ENCODE measurements at regions not wholly inside any gene's neighbourhood (a gene's known extent, or its start where the extent isn't known, plus 50 kb on each side); places are given as distances from the start of the nearest gene placed in this dataset.

GRCh38 chr1:166703726-166704462 lies 135.4 kb upstream of the POGK start:
- no peak overlapping the region for H3K27ac Mint-ChIP-seq
- H3K36me3 Mint-ChIP-seq (ENCODE audit: insufficient read depth in 1 of 3, low read depth in 3 of 3), result no peaks in the 10 kb centered on the region; a peak in 1 of 7 replicates
- DNase-seq, result no peak
- H3K4ac ChIP-seq (ENCODE audit: low read depth, low read length), result no peak overlapping the region
- H3K9me3 ChIP-seq (ENCODE audit: control insufficient read depth, low read depth, low read length), result no peaks in the 10 kb centered on the region
- WGBS (ENCODE audit: extremely low coverage, insufficient read length, low lambda C conversion rate), result no CpG with 5 or more reads among the region's 4 CpGs
- no peaks in the 10 kb centered on the region for H3K4me1 ChIP-seq (ENCODE audit: insufficient read depth, low read length)
- no peak for TF ChIP-seq CTCF (conservative IDR thresholded peaks at IDR 0.05)
- H3K4me3 Mint-ChIP-seq, result no peak overlapping the region
- H2BK20ac ChIP-seq (ENCODE audit: low read depth, low read length, poor library complexity, severe bottlenecking), result no peak overlapping the region
- H3K27me3 Mint-ChIP-seq (ENCODE audit: low read depth), result no peaks in the 10 kb centered on the region
- H2BK12ac ChIP-seq (ENCODE audit: insufficient read length, low read depth, low read length), result no peak overlapping the region
- H4K5ac ChIP-seq (ENCODE audit: insufficient read length, low read depth, low read length), result no peak overlapping the region
- H3K27me3 ChIP-seq (ENCODE audit: insufficient read depth, low read length), result no peaks in the 10 kb centered on the region
- H2BK5ac ChIP-seq (ENCODE audit: insufficient read length, low read length), result no peak overlapping the region
- H2BK15ac ChIP-seq (ENCODE audit: low read depth, low read length), result no peak overlapping the region
- H3K23me2 ChIP-seq (ENCODE audit: insufficient read length, low read depth, low read length, poor library complexity, severe bottlenecking), result no peaks in the 10 kb centered on the region
- no peaks in the 10 kb centered on the region for H3K79me2 ChIP-seq (ENCODE audit: insufficient read depth, low read length)
- H2BK120ac ChIP-seq (ENCODE audit: low read depth, low read length, poor library complexity, severe bottlenecking), result no peak overlapping the region
- no peaks in the 10 kb centered on the region for H3K79me1 ChIP-seq (ENCODE audit: insufficient read depth, low read depth, low read length, poor library complexity, severe bottlenecking)
- H3K18ac ChIP-seq (ENCODE audit: insufficient read length, low read depth, low read length), result no peak overlapping the region
- no peak overlapping the region for H2AK5ac ChIP-seq (ENCODE audit: insufficient read length, low read length)
- H3K14ac ChIP-seq (ENCODE audit: insufficient read depth, low read length), result no peak overlapping the region
- no peak overlapping the region for H4K8ac ChIP-seq (replicated peaks; ENCODE audit: insufficient read length, low read depth, low read length)
- H2AFZ ChIP-seq (ENCODE audit: low read length), result no peak overlapping the region
- H3K56ac ChIP-seq (ENCODE audit: insufficient read length, low read depth, low read length), result no peak overlapping the region
- H3K23ac ChIP-seq (ENCODE audit: insufficient read length, low read depth, low read length), result no peak overlapping the region
- no peak overlapping the region for H3K4me2 ChIP-seq (ENCODE audit: insufficient read depth, insufficient read length, low read length)
- H3K9ac ChIP-seq (ENCODE audit: extremely low read depth, insufficient read length, low read length), result no peak overlapping the region
- no peak overlapping the region for H3T11ph ChIP-seq (ENCODE audit: low read length)
- H3K4me1 Mint-ChIP-seq, result peaks cover 2 to 11% of the 10 kb centered on the region in 2 experiments; a peak in 2 of 4 replicates
- H3K9me3 Mint-ChIP-seq, result peaks cover 0 to 2% of the 10 kb centered on the region in 2 experiments; a peak in 2 of 5 replicates
- H4K91ac ChIP-seq (ENCODE audit: insufficient read length, low read depth, low read length), result no peak overlapping the region
- no peaks in the 10 kb centered on the region for H4K20me1 ChIP-seq (ENCODE audit: control insufficient read depth, insufficient read depth, insufficient read length)
- H3K27ac ChIP-seq (ENCODE audit: insufficient read length, low read depth, low read length), result no peak overlapping the region

Data from H9 (cell line).